GM23338 (cell line): ENCODE measurements at regions not wholly inside any gene's neighbourhood (a gene's known extent, or its start where the extent isn't known, plus 50 kb on each side); places are given as distances from the start of the nearest gene placed in this dataset.

ENCODE experiments used
- ATAC-seq: fragments of 200-7000 bp; cut with Tn5 transposase; 3 replicates; pipeline ENCODE4 v1.9.1; 2020
- DNase-seq: peaks from one replicate; pipeline ENCODE4 v3.0.0-alpha.2; 2015; ENCODE audit warnings: low spot score
- H2AFZ ChIP-seq: fragments of 200-600 bp; sonication (generic); 2 replicates; pipeline ENCODE4 v1.8.0; 2016; ENCODE audit warnings: antibody characterized with exemption, mild to moderate bottlenecking, moderate library complexity
- H3F3A ChIP-seq: fragments of 200-600 bp; sonication (generic); replicated peaks from 2 replicates; pipeline ENCODE4 v1.8.0; 2017; ENCODE audit warnings: antibody characterized with exemption, mixed run types, low read depth
- H3K27ac ChIP-seq: fragments of 200-600 bp; sonication (generic); 2 replicates; pipeline ENCODE4 v1.6.1; 2016; ENCODE audit warnings: low read depth
- H3K27me3 ChIP-seq: fragments of 200-600 bp; sonication (generic); 2 replicates; pipeline ENCODE4 v1.8.0; 2016; ENCODE audit warnings: mild to moderate bottlenecking, mixed run types, moderate library complexity; ENCODE audit not compliant: insufficient read depth
- H3K36me3 ChIP-seq: fragments of 200-600 bp; sonication (generic); 2 replicates; pipeline ENCODE4 v1.8.0; 2016; ENCODE audit warnings: mild to moderate bottlenecking; ENCODE audit not compliant: insufficient read depth
- H3K4me1 ChIP-seq: fragments of 200-600 bp; sonication (generic); 2 replicates; pipeline ENCODE4 v1.8.0; 2016; ENCODE audit warnings: mild to moderate bottlenecking, moderate library complexity; ENCODE audit not compliant: insufficient read depth
- H3K4me2 ChIP-seq: fragments of 200-600 bp; sonication (generic); 2 replicates; pipeline ENCODE4 v1.7.1; 2017; ENCODE audit warnings: mixed run types
- H3K4me3 ChIP-seq: fragments of 200-600 bp; sonication (generic); 2 replicates; pipeline ENCODE4 v1.6.1; 2016; ENCODE audit warnings: mixed run types
- H3K79me2 ChIP-seq: fragments of 200-600 bp; sonication (generic); replicated peaks from 2 replicates; pipeline ENCODE4 v1.8.0; 2017; ENCODE audit warnings: mild to moderate bottlenecking; ENCODE audit not compliant: insufficient read depth
- H3K9me2 ChIP-seq: fragments of 200-600 bp; sonication (generic); 2 replicates; pipeline ENCODE4 v1.8.0; 2017; ENCODE audit not compliant: insufficient read depth
- H4K20me1 ChIP-seq: fragments of 200-600 bp; sonication (generic); replicated peaks from 2 replicates; pipeline ENCODE4 v1.8.0; 2017; ENCODE audit warnings: mild to moderate bottlenecking; ENCODE audit not compliant: insufficient read depth
- H3K27ac Mint-ChIP-seq: 2 replicates; pipeline ENCODE4 v1.8.0; 2020; ENCODE audit warnings: inconsistent platforms, mild to moderate bottlenecking, moderate library complexity, mixed read lengths
- H3K27me3 Mint-ChIP-seq: 3 replicates; pipeline ENCODE4 v1.8.0; 2022; ENCODE audit warnings: low read depth, mild to moderate bottlenecking, moderate library complexity, mixed read lengths, inconsistent platforms; ENCODE audit not compliant: insufficient read depth, poor library complexity
- H3K36me3 Mint-ChIP-seq: 3 replicates; pipeline ENCODE4 v1.8.0; 2021; ENCODE audit warnings: low read depth, mild to moderate bottlenecking, inconsistent platforms, moderate library complexity, mixed read lengths
- H3K4me1 Mint-ChIP-seq: 3 replicates; pipeline ENCODE4 v1.8.0; 2020; ENCODE audit warnings: mild to moderate bottlenecking, inconsistent platforms, mixed read lengths
- H3K4me3 Mint-ChIP-seq: 3 replicates; pipeline ENCODE4 v1.8.0; 2021; ENCODE audit warnings: moderate library complexity, mild to moderate bottlenecking, inconsistent platforms, mixed read lengths
- H3K9me3 Mint-ChIP-seq: 3 replicates; pipeline ENCODE4 v1.8.0; 2020; ENCODE audit warnings: moderate library complexity, mild to moderate bottlenecking, inconsistent platforms, mixed read lengths
- CREB1 ChIP-seq: fragments of 250-450 bp; sonication (Bioruptor Pico); IDR thresholded peaks from 2 replicates; pipeline ENCODE4 v1.5.0; 2020; ENCODE audit warnings: low read depth, mild to moderate bottlenecking, moderate library complexity
- CTCF ChIP-seq, 2 experiments: fragments of 200-600 bp in 1 of 2; sonication (generic) in 1 of 2; conservative IDR thresholded peaks; 2 replicates each; pipeline versions ENCODE4 v1.5.1 to v1.6.1; 2016 to 2017; ENCODE audit warnings: antibody characterized with exemption in 2 of 2, low read depth in 2 of 2, mild to moderate bottlenecking in 2 of 2, moderate library complexity in 1 of 2
- ETS1 ChIP-seq: IDR thresholded peaks from 2 replicates; pipeline ENCODE4 v1.6.1; 2016; ENCODE audit warnings: antibody characterized with exemption
- EZH2 ChIP-seq: fragments of 200-600 bp; sonication (generic); IDR thresholded peaks from one replicate; pipeline ENCODE4 v1.8.0; 2017; ENCODE audit warnings: antibody characterized with exemption, mild to moderate bottlenecking, low read depth; ENCODE audit not compliant: unreplicated experiment
- EZH2phosphoT487 ChIP-seq: fragments of 200-600 bp; sonication (generic); IDR thresholded peaks from one replicate; pipeline ENCODE4 v1.8.1; 2018; ENCODE audit warnings: antibody characterized with exemption; ENCODE audit not compliant: unreplicated experiment
- JUNB ChIP-seq: IDR thresholded peaks from one replicate; pipeline ENCODE4 v1.6.1; 2016; ENCODE audit warnings: antibody characterized with exemption; ENCODE audit not compliant: unreplicated experiment
- NANOG ChIP-seq: IDR thresholded peaks from 2 replicates; pipeline ENCODE4 v1.6.1; 2016; ENCODE audit warnings: antibody characterized with exemption, borderline replicate concordance
- POLR2AphosphoS5 ChIP-seq: IDR thresholded peaks from 2 replicates; pipeline ENCODE4 v1.6.1; 2016; ENCODE audit warnings: antibody characterized with exemption, low read depth
- REST ChIP-seq: IDR thresholded peaks from one replicate; pipeline ENCODE4 v1.6.1; 2018; ENCODE audit warnings: antibody characterized with exemption; ENCODE audit not compliant: unreplicated experiment
- STAT1 ChIP-seq: IDR thresholded peaks from one replicate; pipeline ENCODE4 v1.6.1; 2016; ENCODE audit warnings: antibody characterized with exemption; ENCODE audit not compliant: unreplicated experiment
- ZNF114 ChIP-seq: fragments of 250-450 bp; sonication (Bioruptor Pico); IDR thresholded peaks from 2 replicates; pipeline ENCODE4 v1.5.0; 2020; ENCODE audit warnings: mild to moderate bottlenecking, moderate library complexity
- ZNF331 ChIP-seq: fragments of 250-450 bp; sonication (Bioruptor Pico); IDR thresholded peaks from 2 replicates; pipeline ENCODE4 v1.5.0; 2020; ENCODE audit warnings: low read depth, mild to moderate bottlenecking, moderate library complexity

DNA sequence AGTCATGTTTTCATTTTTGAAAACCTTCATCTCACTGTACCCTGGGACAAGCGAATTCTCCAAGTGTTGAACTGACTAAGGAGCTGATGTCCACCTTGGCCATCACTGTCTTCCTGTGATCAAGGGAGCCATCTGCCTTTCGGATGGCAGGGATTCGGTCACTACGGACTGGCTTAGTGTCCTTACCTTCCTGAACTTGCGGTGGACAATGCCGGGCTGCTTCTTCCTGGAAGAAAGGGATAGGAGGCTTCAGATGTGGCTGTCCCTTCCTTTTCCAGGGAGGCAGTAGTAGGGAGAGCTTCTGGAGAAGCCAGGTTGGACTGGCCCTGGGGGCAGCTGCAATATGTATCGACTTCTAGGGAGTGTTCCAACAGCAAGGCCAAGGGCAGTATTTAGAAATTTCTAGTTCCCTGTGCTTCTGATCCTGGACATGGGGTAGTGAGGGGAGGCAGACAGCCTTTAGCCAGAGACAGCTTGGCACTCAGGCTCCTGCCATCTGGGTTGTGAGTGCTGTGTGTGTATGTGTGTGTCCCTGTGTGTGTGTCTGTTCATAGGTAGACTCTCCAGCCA, 114.6 kb downstream of the IER5 start (continued):
- no peak for TF ChIP-seq ZNF114
- no peak for TF ChIP-seq ETS1
- TF ChIP-seq REST, result no peak
- no peak for TF ChIP-seq NANOG
- TF ChIP-seq POLR2AphosphoS5, result no peak
- TF ChIP-seq EZH2phosphoT487, result no peak
- TF ChIP-seq CTCF (conservative IDR thresholded peaks at IDR 0.05; ENCODE audit: low read depth in 2 of 2), result no peak
- no peak for TF ChIP-seq CREB1
- no peak for TF ChIP-seq EZH2
- no peak for TF ChIP-seq ZNF331 (CRISPR knock-in tag)

GRCh38 chr1:181204530-181204929, 116.0 kb downstream of the IER5 start:
- DNase-seq, result no peak
- H3K4me1 ChIP-seq, result peaks cover 11% of the 10 kb centered on the region; the same call in 1 of the 2 replicates
- Mint-ChIP-seq H3K4me3 (no peak overlapping the region), H3K27me3 (peaks cover 12% of the 10 kb centered on the region), H3K36me3 (no peaks in the 10 kb centered on the region), H3K9me3 (peaks cover 6% of the 10 kb centered on the region; the same call in 1 of the 3 replicates), H3K4me1 (peaks cover 15% of the 10 kb centered on the region), H3K27ac (no peak overlapping the region)
- no peak overlapping the region for H3K4me2 ChIP-seq
- ATAC-seq, result no peak
- no peak overlapping the region for H3K4me3 ChIP-seq
- no peaks in the 10 kb centered on the region for H3K9me2 ChIP-seq
- H3K27ac ChIP-seq, result no peak overlapping the region
- no peaks in the 10 kb centered on the region for H3K79me2 ChIP-seq
- no peaks in the 10 kb centered on the region for H3K36me3 ChIP-seq
- H3F3A ChIP-seq, result no peaks in the 10 kb centered on the region
- no peak overlapping the region for H2AFZ ChIP-seq
- no peaks in the 10 kb centered on the region for H4K20me1 ChIP-seq
- H3K27me3 ChIP-seq, result no peaks in the 10 kb centered on the region
- TF ChIP-seq STAT1 (no peak), JUNB (no peak), EZH2phosphoT487 (no peak), EZH2 (no peak), ETS1 (no peak), REST (no peak)
